PC-9 (cell line): ENCODE measurements at regions not wholly inside any gene's neighbourhood (a gene's known extent, or its start where the extent isn't known, plus 50 kb on each side); places are given as distances from the start of the nearest gene placed in this dataset.

Experiments used
- BruUV-seq: library from RNA; stranded (reverse); fragments of 400-500 nt; replicated peaks from 2 replicates; lab custom pipeline; 2021; lab: Mats Ljungman, UMichigan
- CTCF ChIA-PET: fragments of 300-600 bp; sonication (Branson Sonifier 250); formaldehyde crosslinking; loops from one replicate; lab custom pipeline; 2022; ENCODE audit warnings: antibody characterized with exemption; lab: Charles Lee
- POLR2A ChIA-PET: fragments of 300-600 bp; sonication (Branson Sonifier 250); formaldehyde crosslinking; loops from one replicate; lab custom pipeline; 2022; ENCODE audit warnings: antibody characterized with exemption; ENCODE audit not compliant: unreplicated experiment; lab: Charles Lee
- DNase-seq, 2 experiments: peaks; one replicate each; pipeline versions ENCODE4 v3.0.0 to v3.0.0-alpha.2; 2015 to 2022; ENCODE audit warnings: mixed read lengths in 1 of 2
- H2AFZ ChIP-seq: fragments of 200-600 bp; sonication (generic); 2 replicates; pipeline ENCODE4 v1.8.1; 2017; ENCODE audit warnings: antibody characterized with exemption
- H3F3A ChIP-seq: fragments of 200-600 bp; sonication (generic); 2 replicates; pipeline ENCODE4 v1.8.1; 2017; ENCODE audit warnings: antibody characterized with exemption, mild to moderate bottlenecking, low read depth; ENCODE audit not compliant: insufficient read depth
- H3K27ac ChIP-seq: fragments of 200-600 bp; sonication (generic); 2 replicates; pipeline ENCODE4 v1.6.1; 2016; ENCODE audit warnings: mixed run types
- H3K27me3 ChIP-seq: fragments of 200-600 bp; sonication (generic); 2 replicates; pipeline ENCODE4 v1.6.1; 2016; ENCODE audit warnings: low read depth, mixed run types; ENCODE audit not compliant: insufficient read depth
- H3K36me3 ChIP-seq: fragments of 200-600 bp; sonication (generic); 2 replicates; pipeline ENCODE4 v1.6.1; 2016; ENCODE audit warnings: low read depth, mixed run types
- H3K4me1 ChIP-seq: fragments of 200-600 bp; sonication (generic); replicated peaks from 2 replicates; pipeline ENCODE4 v1.6.1; 2016; ENCODE audit warnings: mixed run types; ENCODE audit not compliant: insufficient read depth
- H3K4me2 ChIP-seq: fragments of 200-600 bp; sonication (generic); 2 replicates; pipeline ENCODE4 v1.6.1; 2017; ENCODE audit warnings: mixed run types
- H3K4me3 ChIP-seq: fragments of 200-600 bp; sonication (generic); 2 replicates; pipeline ENCODE4 v1.6.1; 2016; ENCODE audit warnings: mixed run types
- H3K79me2 ChIP-seq: fragments of 200-600 bp; sonication (generic); 2 replicates; pipeline ENCODE4 v1.6.1; 2017; ENCODE audit warnings: low read depth, mixed run types
- H3K9me2 ChIP-seq: fragments of 200-600 bp; sonication (generic); 2 replicates; pipeline ENCODE4 v1.8.1; 2017; ENCODE audit warnings: mild to moderate bottlenecking; ENCODE audit not compliant: insufficient read depth
- H3K9me3 ChIP-seq: fragments of 200-600 bp; sonication (generic); 2 replicates; pipeline ENCODE4 v1.8.1; 2016; ENCODE audit warnings: low read depth; ENCODE audit not compliant: insufficient read depth
- H4K20me1 ChIP-seq: fragments of 200-600 bp; sonication (generic); 2 replicates; pipeline ENCODE4 v1.8.1; 2017; ENCODE audit not compliant: insufficient read depth
- CTCF ChIP-seq: fragments of 200-600 bp; sonication (generic); conservative IDR thresholded peaks from 2 replicates; pipeline ENCODE4 v1.6.1; 2017; ENCODE audit warnings: mixed run types, antibody characterized with exemption, mild to moderate bottlenecking, moderate library complexity
- EZH2 ChIP-seq: fragments of 200-600 bp; sonication (generic); IDR thresholded peaks from 2 replicates; pipeline ENCODE4 v1.8.0; 2017; ENCODE audit warnings: antibody characterized with exemption, low read depth
- intact Hi-C: fragments of 100-400 bp; cut with micrococcal nuclease; formaldehyde crosslinking; loops from one replicate; pipeline ENCODE4 v1.10.0; 2022; ENCODE audit not compliant: unreplicated experiment

GRCh38 chr15:97563516-97563915 lies 397.0 kb upstream of the ARRDC4 start:
- no peak for DNase-seq
- Histone ChIP-seq H3F3A (no peaks in the 10 kb centered on the region), H3K27me3 (no peaks in the 10 kb centered on the region), H3K4me3 (no peak overlapping the region), H3K27ac (no peak overlapping the region), H3K9me2 (no peaks in the 10 kb centered on the region), H3K4me1 (no peaks in the 10 kb centered on the region), H2AFZ (no peak overlapping the region), H3K4me2 (no peak overlapping the region), H3K36me3 (no peaks in the 10 kb centered on the region), H3K79me2 (no peaks in the 10 kb centered on the region), H3K9me3 (no peaks in the 10 kb centered on the region), H4K20me1 (no peaks in the 10 kb centered on the region)
- intact Hi-C loops, result no loop called here
- ChIA-PET POLR2A (no interaction called here), CTCF (no interaction called here)
- TF ChIP-seq CTCF, result no peak
- BruUV-seq, result no TSS peak

- Histone ChIP-seq H3K79me2 (no peaks in the 10 kb centered on the region), H3K4me3 (no peak overlapping the region), H3K9me3 (no peaks in the 10 kb centered on the region), H3K27ac (no peak overlapping the region), H3K9me2 (no peaks in the 10 kb centered on the region), H3K4me2 (no peak overlapping the region), H2AFZ (no peak overlapping the region), H3K27me3 (0 out of 2 replicates have a peak, but pooled peaks cover under 1% of the 10 kb centered on the region), H3K36me3 (no peaks in the 10 kb centered on the region), H4K20me1 (no peaks in the 10 kb centered on the region), H3K4me1 (no peaks in the 10 kb centered on the region), H3F3A (no peaks in the 10 kb centered on the region)
- intact Hi-C loops, result no loop called here
- CTCF ChIA-PET, result no interaction called here
- no peak for DNase-seq
- BruUV-seq, result no TSS peak
- POLR2A ChIA-PET, result no interaction called here
- no peak for TF ChIP-seq EZH2
These were observed 393.5 kb upstream of the ARRDC4 start for GRCh38 chr15:97566961-97567360.

GRCh38 chr15:97567411-97567810 lies 393.1 kb upstream of the ARRDC4 start:
- H4K20me1 ChIP-seq, result no peaks in the 10 kb centered on the region
- no peak for TF ChIP-seq CTCF
- no peak for TF ChIP-seq EZH2
- ChIA-PET CTCF (no interaction called here), POLR2A (interaction anchor here (0.6 kb wide), 1 partner anchor 110 kb away, joined by 3 read pairs; no protein-coding TSS in a partner anchor)
- intact Hi-C loops, result no loop called here
- H3F3A ChIP-seq, result no peaks in the 10 kb centered on the region
- DNase-seq, result no peak
- H3K27ac ChIP-seq, result no peak overlapping the region
- H3K4me3 ChIP-seq, result no peak overlapping the region
- 0 out of 2 replicates have a peak, but pooled peaks cover 5% of the 10 kb centered on the region for H3K27me3 ChIP-seq
- H3K9me2 ChIP-seq, result no peaks in the 10 kb centered on the region
- no peaks in the 10 kb centered on the region for H3K9me3 ChIP-seq
- no peak overlapping the region for H3K4me2 ChIP-seq
- H3K79me2 ChIP-seq, result no peaks in the 10 kb centered on the region
- BruUV-seq, result no TSS peak
- no peak overlapping the region for H2AFZ ChIP-seq
- H3K4me1 ChIP-seq, result no peaks in the 10 kb centered on the region
- H3K36me3 ChIP-seq, result no peaks in the 10 kb centered on the region
